HL-60 (cell line): ENCODE measurements at regions not wholly inside any gene's neighbourhood (a gene's known extent, or its start where the extent isn't known, plus 50 kb on each side); places are given as distances from the start of the nearest gene placed in this dataset.

Experiments
- GABPA ChIP-seq: IDR thresholded peaks from 2 replicates; pipeline ENCODE4 v1.6.1; 2012; ENCODE audit warnings: low read depth
- POLR2AphosphoS5 ChIP-seq: IDR thresholded peaks from 2 replicates; pipeline ENCODE4 v1.6.1; 2012; ENCODE audit warnings: low read depth
- SPI1 ChIP-seq: IDR thresholded peaks from 2 replicates; pipeline ENCODE4 v1.6.1; 2012; ENCODE audit warnings: low read depth, mild to moderate bottlenecking, borderline replicate concordance
- TF ChIP-seq, protein P1 (sequence below): IDR thresholded peaks from one replicate; pipeline ENCODE4 v1.5.1; 2011; ENCODE audit warnings: low read length, control low read depth, inconsistent platforms; ENCODE audit not compliant: insufficient read depth

DNA sequence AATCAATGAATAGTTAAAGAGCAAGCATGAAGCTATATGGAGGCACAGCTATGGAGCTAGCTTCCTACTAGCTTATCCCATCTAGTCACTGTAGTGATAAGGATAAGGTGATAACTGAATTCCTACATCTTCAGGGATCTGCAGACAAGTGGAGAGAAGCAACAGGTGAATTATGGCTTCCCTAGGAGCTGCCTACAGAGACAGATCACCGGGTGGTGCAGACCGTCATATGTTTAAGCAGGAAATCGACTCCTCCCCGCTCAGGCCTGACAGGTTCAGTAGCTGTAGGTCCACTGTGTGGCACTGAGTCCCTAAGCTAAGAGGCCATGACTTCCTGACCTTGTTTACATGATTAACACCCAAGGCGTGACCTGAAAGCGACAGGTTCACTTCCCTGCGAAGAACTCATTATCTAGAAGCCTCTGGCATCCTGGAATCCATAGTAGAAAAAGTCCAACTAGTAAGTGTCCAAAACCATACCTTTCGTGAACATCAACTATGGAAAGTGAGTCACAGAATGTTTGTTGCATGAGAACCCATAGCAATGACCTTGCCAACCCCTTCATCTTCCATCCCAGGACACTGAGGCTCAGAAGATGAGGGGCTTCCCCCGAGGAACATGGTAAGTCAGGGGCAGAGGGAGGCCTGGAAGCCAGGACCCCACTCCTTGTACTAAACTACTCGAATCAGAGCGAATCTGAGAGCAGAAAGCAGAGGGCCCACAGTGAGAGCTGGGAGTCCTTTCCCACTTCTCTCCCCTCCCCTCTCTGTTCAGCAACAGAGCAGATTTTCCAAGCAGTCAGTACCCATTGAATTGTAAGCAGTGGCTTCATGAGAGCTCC is 75.4 kb upstream of the CCND2 start:
- TF ChIP-seq, protein P1, sequence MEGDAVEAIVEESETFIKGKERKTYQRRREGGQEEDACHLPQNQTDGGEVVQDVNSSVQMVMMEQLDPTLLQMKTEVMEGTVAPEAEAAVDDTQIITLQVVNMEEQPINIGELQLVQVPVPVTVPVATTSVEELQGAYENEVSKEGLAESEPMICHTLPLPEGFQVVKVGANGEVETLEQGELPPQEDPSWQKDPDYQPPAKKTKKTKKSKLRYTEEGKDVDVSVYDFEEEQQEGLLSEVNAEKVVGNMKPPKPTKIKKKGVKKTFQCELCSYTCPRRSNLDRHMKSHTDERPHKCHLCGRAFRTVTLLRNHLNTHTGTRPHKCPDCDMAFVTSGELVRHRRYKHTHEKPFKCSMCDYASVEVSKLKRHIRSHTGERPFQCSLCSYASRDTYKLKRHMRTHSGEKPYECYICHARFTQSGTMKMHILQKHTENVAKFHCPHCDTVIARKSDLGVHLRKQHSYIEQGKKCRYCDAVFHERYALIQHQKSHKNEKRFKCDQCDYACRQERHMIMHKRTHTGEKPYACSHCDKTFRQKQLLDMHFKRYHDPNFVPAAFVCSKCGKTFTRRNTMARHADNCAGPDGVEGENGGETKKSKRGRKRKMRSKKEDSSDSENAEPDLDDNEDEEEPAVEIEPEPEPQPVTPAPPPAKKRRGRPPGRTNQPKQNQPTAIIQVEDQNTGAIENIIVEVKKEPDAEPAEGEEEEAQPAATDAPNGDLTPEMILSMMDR = no peak
- TF ChIP-seq POLR2AphosphoS5 (no peak), GABPA (no peak), SPI1 (no peak)
